ENCODE measurements at regions not wholly inside any gene's neighbourhood (a gene's known extent, or its start where the extent isn't known, plus 50 kb on each side); places are given as distances from the start of the nearest gene placed in this dataset.

DNA sequence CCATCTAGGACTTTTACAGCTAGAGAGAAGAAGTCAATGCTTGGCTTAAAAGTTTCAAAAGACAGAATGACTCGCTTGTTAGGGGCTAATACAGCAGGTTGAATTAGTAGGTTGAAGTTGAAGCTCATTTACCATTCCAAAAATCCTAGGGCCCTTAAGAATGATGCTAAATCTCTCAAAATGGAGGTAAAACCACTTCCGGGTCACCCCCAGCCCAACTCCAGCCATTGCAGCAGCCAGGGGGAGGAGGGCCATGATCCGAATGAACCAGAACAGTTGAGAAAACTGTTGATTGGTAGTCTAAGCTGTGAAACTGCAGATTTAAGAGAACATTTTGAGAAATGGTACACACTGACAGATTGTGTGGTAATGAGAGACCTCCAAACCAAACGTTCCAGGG is 245.4 kb downstream of the HNRNPD start:
- H3K4me1 ChIP-seq, result no peaks in the 10 kb centered on the region
- no peak for TF ChIP-seq POLR2AphosphoS5 (IDR thresholded peaks at IDR 0.05)
- TF ChIP-seq, protein P1, sequence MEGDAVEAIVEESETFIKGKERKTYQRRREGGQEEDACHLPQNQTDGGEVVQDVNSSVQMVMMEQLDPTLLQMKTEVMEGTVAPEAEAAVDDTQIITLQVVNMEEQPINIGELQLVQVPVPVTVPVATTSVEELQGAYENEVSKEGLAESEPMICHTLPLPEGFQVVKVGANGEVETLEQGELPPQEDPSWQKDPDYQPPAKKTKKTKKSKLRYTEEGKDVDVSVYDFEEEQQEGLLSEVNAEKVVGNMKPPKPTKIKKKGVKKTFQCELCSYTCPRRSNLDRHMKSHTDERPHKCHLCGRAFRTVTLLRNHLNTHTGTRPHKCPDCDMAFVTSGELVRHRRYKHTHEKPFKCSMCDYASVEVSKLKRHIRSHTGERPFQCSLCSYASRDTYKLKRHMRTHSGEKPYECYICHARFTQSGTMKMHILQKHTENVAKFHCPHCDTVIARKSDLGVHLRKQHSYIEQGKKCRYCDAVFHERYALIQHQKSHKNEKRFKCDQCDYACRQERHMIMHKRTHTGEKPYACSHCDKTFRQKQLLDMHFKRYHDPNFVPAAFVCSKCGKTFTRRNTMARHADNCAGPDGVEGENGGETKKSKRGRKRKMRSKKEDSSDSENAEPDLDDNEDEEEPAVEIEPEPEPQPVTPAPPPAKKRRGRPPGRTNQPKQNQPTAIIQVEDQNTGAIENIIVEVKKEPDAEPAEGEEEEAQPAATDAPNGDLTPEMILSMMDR (IDR thresholded peaks at IDR 0.05), result no peak
- TF ChIP-seq POLR2A (IDR thresholded peaks at IDR 0.05; ENCODE audit: low read depth), result no peak

DNA sequence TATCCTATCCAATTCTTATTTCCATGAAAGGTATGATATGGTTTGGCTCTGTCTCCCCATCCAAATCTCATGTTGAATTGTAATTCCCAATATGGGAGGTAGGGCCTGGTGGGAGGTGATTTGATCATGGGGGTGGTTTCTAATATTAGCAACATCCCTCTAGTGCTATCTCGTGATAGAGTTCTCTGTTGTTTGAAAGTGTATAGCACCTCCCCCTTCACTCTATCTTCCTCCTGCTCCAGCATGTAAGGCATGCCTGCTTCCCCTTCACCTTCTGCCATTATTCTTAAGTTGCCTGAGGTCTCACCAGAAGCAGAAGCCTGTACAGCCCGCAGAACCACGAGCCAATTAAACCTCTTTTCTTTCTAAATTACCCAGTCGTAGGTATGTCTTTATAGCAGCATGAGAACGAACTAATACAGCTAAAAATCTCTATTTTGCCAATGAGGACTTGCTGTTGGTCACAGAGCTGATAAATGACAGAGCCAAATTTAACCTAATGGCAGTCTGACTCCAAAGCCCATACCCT is 247.2 kb downstream of the HNRNPD start:
- no peaks in the 10 kb centered on the region for H3K27me3 ChIP-seq
- no peak overlapping the region for H3K27ac ChIP-seq (replicated peaks in 1 of 4)
- H3K4me3 ChIP-seq, result no peak overlapping the region

More for the DNA sequence above, 245.4 kb downstream of the HNRNPD start:
- intact Hi-C loops (cut with DNase I), result no loop called here
- H3K27me3 ChIP-seq, result no peaks in the 10 kb centered on the region
- no peaks in the 10 kb centered on the region for H3K9me3 ChIP-seq
- no peak for DNase-seq (ENCODE audit: extremely low spot score)
- no peak overlapping the region for H3K4me3 ChIP-seq
- WGBS, result 81% methylated on average over 4 of the region's 4 CpGs
- H3K36me3 ChIP-seq, result no peaks in the 10 kb centered on the region
- no peak overlapping the region for H3K27ac ChIP-seq (replicated peaks in 1 of 4)

DNA sequence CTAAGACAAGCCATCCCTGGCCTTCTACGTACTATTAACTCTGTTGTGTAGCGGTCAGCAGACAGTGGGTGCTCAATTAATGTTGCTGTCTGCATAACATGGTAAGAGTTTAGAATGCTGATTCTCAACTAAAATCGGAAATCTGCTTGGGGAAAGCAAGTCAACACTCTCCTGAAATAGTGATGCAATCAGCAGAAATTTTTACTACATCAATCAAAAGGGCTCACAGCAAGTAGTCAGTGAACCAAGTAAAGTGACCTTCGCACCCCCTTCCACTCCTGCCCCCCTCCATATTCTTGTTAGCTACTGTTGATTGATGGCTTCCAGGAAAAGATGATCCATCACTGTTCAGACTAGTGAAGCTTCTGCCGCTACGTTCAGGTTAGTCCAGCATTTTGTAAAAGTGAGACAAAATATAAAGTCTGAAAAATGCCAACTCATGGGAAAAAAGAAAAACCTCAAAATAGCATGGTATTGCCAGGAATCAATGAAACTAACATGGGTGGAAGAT is 247.9 kb downstream of the HNRNPD start:
- whole genome bisulfite sequencing, result 92% methylated on average over 6 of the region's 6 CpGs
- no peaks in the 10 kb centered on the region for H3K4me1 ChIP-seq
- no peaks in the 10 kb centered on the region for H3K36me3 ChIP-seq
- DNase-seq (ENCODE audit: extremely low spot score), result no peak
- no peaks in the 10 kb centered on the region for H3K9me3 ChIP-seq
- TF ChIP-seq POLR2A (IDR thresholded peaks at IDR 0.05; ENCODE audit: low read depth) (no peak), POLR2AphosphoS5 (IDR thresholded peaks at IDR 0.05) (no peak), EP300 (IDR thresholded peaks at IDR 0.05) (no peak)
- TF ChIP-seq, protein P1 (IDR thresholded peaks at IDR 0.05), result no peak
- H3K27ac ChIP-seq (replicated peaks in 1 of 4), result no peak overlapping the region
- no peak overlapping the region for H3K4me3 ChIP-seq
- intact Hi-C loops (cut with DNase I), result no loop called here
- H3K27me3 ChIP-seq, result no peaks in the 10 kb centered on the region

More for the DNA sequence above, 247.2 kb downstream of the HNRNPD start:
- intact Hi-C loops (cut with DNase I), result no loop called here
- WGBS, result 74% methylated on average over 5 of the region's 5 CpGs
- no peak for DNase-seq (ENCODE audit: extremely low spot score)
- Histone ChIP-seq H3K4me1 (no peaks in the 10 kb centered on the region), H3K36me3 (no peaks in the 10 kb centered on the region), H3K9me3 (no peaks in the 10 kb centered on the region)
- TF ChIP-seq, protein P1 (IDR thresholded peaks at IDR 0.05), result no peak
- TF ChIP-seq POLR2A (IDR thresholded peaks at IDR 0.05; ENCODE audit: low read depth), result no peak
- TF ChIP-seq POLR2AphosphoS5 (IDR thresholded peaks at IDR 0.05), result no peak
- no peak for TF ChIP-seq EP300 (IDR thresholded peaks at IDR 0.05)

DNA sequence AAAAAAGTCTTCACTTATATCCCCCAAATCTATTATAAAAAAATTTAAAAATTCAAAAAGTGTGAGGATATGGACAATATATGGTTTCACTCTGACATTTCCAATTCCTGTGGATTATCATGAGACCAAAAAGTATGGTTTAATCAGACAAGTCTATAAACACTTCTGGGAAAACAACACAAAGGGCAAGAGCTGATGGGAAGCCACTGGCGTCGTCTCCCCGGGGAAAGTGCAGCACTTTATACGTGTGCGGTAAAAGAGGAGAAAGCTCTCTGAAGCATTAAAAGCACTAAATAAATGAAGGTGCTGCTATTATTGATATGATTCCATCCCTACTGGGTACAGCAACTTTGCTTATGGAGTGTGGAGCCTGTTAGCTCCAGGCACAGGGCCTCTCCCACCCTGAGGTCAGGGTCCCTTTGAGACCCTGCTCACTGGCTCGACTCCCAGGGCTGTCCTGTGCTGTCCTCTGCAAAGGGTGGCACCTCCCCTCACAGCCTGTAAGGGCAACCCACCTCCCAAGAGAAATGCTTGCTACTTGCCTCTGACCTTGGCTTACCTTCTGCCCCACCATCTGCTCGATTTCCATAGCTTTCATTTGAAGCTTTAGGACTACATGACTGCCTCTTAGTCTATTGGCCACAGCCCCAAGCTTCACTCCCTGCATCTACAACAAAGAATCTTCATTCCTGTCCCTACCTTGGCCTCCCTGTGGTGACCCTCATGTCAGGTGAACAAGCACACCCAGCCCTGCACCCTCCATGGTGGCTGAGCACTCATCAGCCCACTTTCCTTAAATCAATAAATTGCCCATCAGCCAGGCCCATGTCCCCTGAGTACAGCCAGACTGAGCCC is 248.6 kb downstream of the HNRNPD start:
- intact Hi-C loops (cut with DNase I), result no loop called here
- 82% methylated on average over 7 of the region's 7 CpGs for WGBS
- TF ChIP-seq, protein P1 (IDR thresholded peaks at IDR 0.05), result no peak
- no peak for TF ChIP-seq POLR2AphosphoS5 (IDR thresholded peaks at IDR 0.05)
- TF ChIP-seq POLR2A (IDR thresholded peaks at IDR 0.05; ENCODE audit: low read depth), result no peak
- no peak for TF ChIP-seq EP300 (IDR thresholded peaks at IDR 0.05)
- Histone ChIP-seq H3K36me3 (no peaks in the 10 kb centered on the region), H3K27ac (replicated peaks in 1 of 4) (no peak overlapping the region), H3K27me3 (no peaks in the 10 kb centered on the region), H3K4me3 (no peak overlapping the region), H3K4me1 (no peaks in the 10 kb centered on the region), H3K9me3 (no peaks in the 10 kb centered on the region)
- no peak for DNase-seq (ENCODE audit: extremely low spot score)
